ENCODE measurements at regions not wholly inside any gene's neighbourhood (a gene's known extent, or its start where the extent isn't known, plus 50 kb on each side); places are given as distances from the start of the nearest gene placed in this dataset.

GRCh38 chr4:162957521-162958143 is 209.1 kb downstream of the NAF1 start:
- H3K9me3 ChIP-seq (ENCODE audit: control insufficient read depth, insufficient read depth, low read length): peaks cover 9% of the 10 kb centered on the region; the same call in 1 of the 2 replicates
- no peak for DNase-seq (ENCODE audit: low read depth, low spot score)
- POLR2A ChIA-PET: no interaction called here
- H3K27me3 ChIP-seq (ENCODE audit: control insufficient read depth, insufficient read depth, low read length): no peaks in the 10 kb centered on the region
- H3K4me3 ChIP-seq (ENCODE audit: low read depth, low read length): no peak overlapping the region
- no peak overlapping the region for H3K27ac ChIP-seq (ENCODE audit: low read depth, low read length)
- CTCF ChIA-PET: no interaction called here
- TF ChIP-seq CTCF (IDR thresholded peaks at IDR 0.05; ENCODE audit: low read depth, low read length): no peak

GRCh38 chr4:162954976-162955375 is 211.7 kb downstream of the NAF1 start:
- POLR2A ChIA-PET: no interaction called here
- no peak overlapping the region for H3K27ac ChIP-seq (ENCODE audit: low read depth, low read length)
- no peak for DNase-seq (ENCODE audit: low read depth, low spot score)
- H3K4me3 ChIP-seq (ENCODE audit: low read depth, low read length): no peak overlapping the region
- H3K9me3 ChIP-seq (ENCODE audit: control insufficient read depth, insufficient read depth, low read length): peaks cover 14% of the 10 kb centered on the region; the same call in 1 of the 2 replicates
- H3K27me3 ChIP-seq (ENCODE audit: control insufficient read depth, insufficient read depth, low read length): no peaks in the 10 kb centered on the region
- no peak for TF ChIP-seq CTCF (IDR thresholded peaks at IDR 0.05; ENCODE audit: low read depth, low read length)
- CTCF ChIA-PET: no interaction called here

GRCh38 chr4:162952232-162952631 is 214.5 kb downstream of the NAF1 start:
- H3K27me3 ChIP-seq (ENCODE audit: control insufficient read depth, insufficient read depth, low read length): no peaks in the 10 kb centered on the region
- no peak overlapping the region for H3K4me3 ChIP-seq (ENCODE audit: low read depth, low read length)
- ChIA-PET POLR2A (no interaction called here), CTCF (no interaction called here)
- TF ChIP-seq CTCF (IDR thresholded peaks at IDR 0.05; ENCODE audit: low read depth, low read length): no peak
- H3K27ac ChIP-seq (ENCODE audit: low read depth, low read length): no peak overlapping the region
- no peak for DNase-seq (ENCODE audit: low read depth, low spot score)
- H3K9me3 ChIP-seq (ENCODE audit: control insufficient read depth, insufficient read depth, low read length): peaks cover 7% of the 10 kb centered on the region

- Histone ChIP-seq H3K27me3 (ENCODE audit: control insufficient read depth, insufficient read depth, low read length) (no peaks in the 10 kb centered on the region), H3K4me3 (ENCODE audit: low read depth, low read length) (no peak overlapping the region), H3K9me3 (ENCODE audit: control insufficient read depth, insufficient read depth, low read length) (peaks cover 3% of the 10 kb centered on the region; the same call in 1 of the 2 replicates), H3K27ac (ENCODE audit: low read depth, low read length) (no peak overlapping the region)
- DNase-seq (ENCODE audit: low read depth, low spot score): no peak
- ChIA-PET CTCF (no interaction called here), POLR2A (no interaction called here)
- no peak for TF ChIP-seq CTCF (IDR thresholded peaks at IDR 0.05; ENCODE audit: low read depth, low read length)
Measured at GRCh38 chr4:162945713-162946112, 221.0 kb downstream of the NAF1 start.

- H3K27ac ChIP-seq (ENCODE audit: low read depth, low read length): no peak overlapping the region
- DNase-seq (ENCODE audit: low read depth, low spot score): no peak
- POLR2A ChIA-PET: no interaction called here
- no peak for TF ChIP-seq CTCF (IDR thresholded peaks at IDR 0.05; ENCODE audit: low read depth, low read length)
- CTCF ChIA-PET: no interaction called here
- no peaks in the 10 kb centered on the region for H3K27me3 ChIP-seq (ENCODE audit: control insufficient read depth, insufficient read depth, low read length)
- H3K9me3 ChIP-seq (ENCODE audit: control insufficient read depth, insufficient read depth, low read length): peaks cover 3% of the 10 kb centered on the region; the same call in 1 of the 2 replicates
- H3K4me3 ChIP-seq (ENCODE audit: low read depth, low read length): no peak overlapping the region
Measured at GRCh38 chr4:162943263-162943662, 223.4 kb downstream of the NAF1 start.

Measured in AG04450 (cell line).